ENCODE measurements at regions not wholly inside any gene's neighbourhood (a gene's known extent, or its start where the extent isn't known, plus 50 kb on each side); places are given as distances from the start of the nearest gene placed in this dataset.
A peak's percentile ranks its signal among the peaks of the same experiment; 100 is the strongest.
"Not testable (repeated sequence)": the region's sequence is repeated elsewhere in the genome, so short reads cannot be mapped to it uniquely, and the experiment has no call there.

DNA sequence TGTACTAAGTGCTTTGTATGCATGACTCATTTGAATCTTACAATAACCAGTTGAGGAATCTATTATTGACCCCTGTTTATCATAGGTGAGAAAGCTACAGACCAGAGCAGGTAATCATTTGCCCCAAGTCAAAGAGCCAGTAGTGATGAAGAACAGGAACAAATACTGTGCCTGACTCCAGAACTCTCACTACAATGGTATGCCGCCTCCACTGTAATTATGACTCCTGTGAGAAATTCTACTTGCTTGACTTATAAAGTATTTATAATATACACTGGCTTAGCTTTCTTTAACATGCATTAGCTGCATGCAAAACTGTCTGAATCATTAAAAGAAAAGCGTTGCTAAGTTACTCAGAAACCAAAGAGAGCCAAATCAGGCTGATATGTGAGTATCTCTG, 92.6 kb downstream of the ZNF281 start:
- no peak for DNase-seq (ENCODE audit: low read depth)

DNA sequence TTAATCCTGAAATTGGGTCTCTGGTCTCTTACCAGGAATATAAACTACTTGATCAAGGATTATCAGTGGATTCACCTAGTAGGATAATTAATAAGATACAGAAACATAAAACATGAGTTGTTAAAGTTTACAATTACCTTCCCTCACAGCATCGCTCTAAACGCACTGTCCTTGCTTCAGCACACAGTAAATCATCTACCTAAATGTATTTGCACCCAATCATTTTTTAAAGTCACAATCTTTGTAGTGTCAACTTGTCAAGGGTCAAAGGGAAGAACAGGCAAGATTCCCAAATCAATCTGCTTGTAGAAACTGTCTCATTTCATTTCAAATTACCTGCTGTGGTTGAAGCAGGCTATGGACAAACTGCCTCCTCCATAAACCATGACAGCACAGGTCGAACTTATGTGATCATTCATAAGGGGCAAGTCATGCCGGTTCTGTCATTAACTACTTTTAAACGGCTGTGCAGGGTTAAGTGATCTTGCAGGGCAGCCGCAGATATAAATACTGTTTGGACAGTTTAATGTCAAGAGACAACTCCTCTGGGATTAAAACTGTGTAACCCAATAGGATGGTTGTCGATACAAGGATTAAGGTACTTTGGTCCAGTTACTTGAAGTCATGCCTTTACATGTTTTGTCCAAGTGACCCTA, 93.6 kb downstream of the ZNF281 start:
- no peak for DNase-seq (ENCODE audit: low read depth)

DNA sequence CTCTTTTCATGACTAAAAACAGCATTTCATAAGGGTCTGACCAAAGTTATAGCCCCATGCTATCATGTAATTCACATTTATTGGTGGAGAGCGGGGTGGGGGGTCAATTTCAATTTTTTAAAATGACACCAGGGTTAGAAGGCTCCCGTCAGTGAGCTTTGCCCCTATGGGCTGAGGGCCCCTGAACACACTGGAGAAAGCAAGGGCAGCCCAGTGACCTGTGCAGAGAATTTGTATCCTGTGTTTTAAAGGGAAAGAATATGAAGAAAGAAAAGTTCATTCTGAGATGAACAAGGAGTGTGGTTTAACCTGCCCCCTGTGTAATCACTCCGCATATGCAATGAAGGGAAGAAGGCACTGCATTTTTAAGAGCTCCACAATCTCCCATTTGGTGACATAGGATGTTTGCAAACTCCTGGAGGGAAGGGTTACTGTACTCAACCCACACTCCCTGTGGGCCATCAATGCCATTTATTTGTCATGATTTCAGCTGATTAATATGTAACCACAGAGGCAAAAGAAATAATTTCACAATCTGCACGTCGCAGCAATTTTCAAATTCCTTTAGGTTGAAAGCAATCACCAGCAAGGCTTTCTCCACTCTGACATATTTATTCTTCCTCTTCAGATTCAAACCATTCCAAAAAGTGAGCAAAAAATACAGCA, 95.6 kb downstream of the ZNF281 start:
- DNase-seq (ENCODE audit: low read depth) = no peak

DNA sequence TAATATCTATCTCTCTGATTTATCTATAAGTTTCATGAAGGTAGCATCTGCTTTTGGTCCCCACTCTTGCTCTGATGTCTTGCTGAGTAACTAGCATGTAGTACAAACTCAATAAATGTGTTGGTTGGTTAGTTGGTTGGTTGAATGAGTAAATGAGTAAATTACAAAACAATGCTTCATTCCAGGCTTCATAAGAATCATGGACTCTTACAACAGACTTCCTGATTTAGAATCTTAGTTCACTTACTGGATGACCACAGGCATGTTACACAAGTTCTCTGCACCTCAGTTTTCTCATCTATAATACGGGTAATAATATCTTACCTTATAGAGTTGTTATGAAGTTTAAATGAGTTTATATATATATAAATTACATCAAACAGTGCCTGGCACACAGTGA, 98.6 kb downstream of the ZNF281 start:
- no peak for DNase-seq (ENCODE audit: low read depth)

DNA sequence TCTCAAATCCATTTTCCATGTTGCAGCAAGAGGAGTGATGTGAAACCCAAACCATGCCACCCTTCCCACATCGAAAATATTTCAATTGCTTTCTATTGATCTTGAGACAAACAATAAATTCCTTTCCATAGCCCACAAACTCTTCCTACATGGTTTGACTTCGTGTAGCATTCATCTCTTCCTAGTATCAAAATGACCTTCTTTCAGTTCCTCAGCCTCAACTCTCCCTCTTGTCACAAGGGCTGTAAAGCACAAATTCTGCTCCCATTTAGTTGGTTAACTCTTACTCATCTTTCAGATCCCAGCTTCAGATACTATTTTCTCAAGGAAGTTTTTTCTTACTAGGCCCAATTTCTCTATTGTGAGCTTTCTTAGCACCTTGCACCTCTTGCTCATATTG, 99.0 kb downstream of the ZNF281 start:
- no peak for DNase-seq (ENCODE audit: low read depth)

DNA sequence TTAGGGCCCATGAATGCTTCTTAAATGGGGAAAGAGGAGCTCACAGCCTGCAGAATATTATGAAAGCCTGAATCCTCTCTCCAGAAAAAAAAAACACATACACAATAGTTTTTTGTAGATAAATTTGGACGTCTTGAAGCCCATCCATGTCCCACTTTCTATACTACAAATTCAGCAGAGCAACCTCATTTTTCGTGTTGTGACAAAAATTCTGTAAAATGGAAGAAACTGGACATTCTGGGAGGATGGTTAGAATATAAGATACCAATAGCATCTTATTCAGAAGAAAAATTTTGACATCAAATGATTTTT, 102.1 kb downstream of the ZNF281 start:
- no peak for DNase-seq (ENCODE audit: low read depth)

DNA sequence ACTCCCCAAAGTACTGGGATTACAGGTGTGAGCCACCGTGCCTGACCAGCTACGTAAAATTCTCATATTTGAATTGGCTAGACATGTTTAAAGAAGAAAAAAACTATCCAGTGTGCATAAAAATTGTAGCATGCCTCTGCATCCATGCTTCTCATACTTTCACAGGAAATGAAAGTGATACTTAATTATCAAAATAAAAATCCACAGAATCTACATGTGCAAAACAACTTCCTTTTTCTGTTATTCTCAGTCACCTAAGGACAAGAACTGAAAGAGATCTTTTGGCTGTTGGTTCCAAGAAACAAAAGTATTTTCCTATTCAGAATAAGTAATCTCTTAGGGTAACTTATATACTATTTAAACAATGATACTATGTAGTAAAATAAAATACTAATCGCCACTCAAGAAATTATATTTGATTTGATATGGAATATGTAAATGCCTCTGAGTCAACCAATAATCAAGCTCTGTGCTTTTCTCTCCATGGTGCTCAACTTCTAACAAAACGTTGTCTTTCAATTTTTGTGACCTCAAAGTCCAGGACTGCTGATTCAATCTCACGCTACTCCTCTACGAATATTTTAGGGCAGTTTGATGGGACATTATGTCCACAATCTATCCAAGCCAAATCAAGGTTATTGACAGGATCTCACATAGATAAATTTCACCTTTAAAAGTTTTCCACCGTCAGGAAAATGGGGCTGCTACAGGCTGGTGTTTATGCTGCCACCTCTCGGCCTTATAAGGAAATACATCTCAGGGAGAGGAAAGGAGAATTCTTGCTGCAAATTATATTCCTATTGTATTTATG, 102.7 kb downstream of the ZNF281 start:
- DNase-seq (ENCODE audit: low read depth) = no peak

DNA sequence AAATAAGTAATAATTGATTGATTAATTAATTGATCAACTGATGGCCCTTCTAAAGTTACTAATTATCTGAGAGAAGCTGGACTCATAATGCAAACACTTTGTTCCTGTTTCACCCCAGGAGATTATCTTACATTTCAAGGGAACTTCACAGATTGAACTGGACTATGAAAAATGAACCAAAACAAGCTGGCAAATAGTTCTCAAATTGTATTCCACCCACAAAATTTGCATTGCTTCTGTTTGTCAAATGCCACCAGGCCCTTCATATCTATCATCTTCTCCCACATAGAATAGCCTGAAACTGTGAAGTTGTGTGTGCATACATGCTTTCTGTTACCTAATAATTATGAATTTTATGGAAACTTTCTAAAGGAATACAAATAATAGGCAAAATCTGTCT, 104.0 kb downstream of the ZNF281 start:
- no peak for DNase-seq (ENCODE audit: low read depth)

DNA sequence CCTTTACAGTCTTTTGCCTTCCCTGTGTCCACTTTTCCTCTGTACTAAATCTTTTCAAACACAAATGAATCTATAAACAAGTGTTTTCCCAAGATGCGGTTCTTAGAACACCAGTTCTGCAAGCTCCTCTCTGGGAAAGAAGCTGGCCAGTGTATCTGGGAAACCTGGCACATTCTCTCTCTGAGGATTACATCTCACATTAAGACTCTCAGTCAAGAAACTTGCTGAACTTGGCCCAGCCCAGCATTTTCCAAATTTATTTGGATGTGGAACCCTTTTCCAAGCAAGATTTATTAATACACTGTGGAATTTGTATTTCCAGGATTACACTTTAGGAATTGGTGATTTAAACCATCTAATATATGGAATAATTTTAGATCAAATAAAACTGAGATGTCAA, 105.7 kb downstream of the ZNF281 start:
- DNase-seq (ENCODE audit: low read depth) = no peak

DNA sequence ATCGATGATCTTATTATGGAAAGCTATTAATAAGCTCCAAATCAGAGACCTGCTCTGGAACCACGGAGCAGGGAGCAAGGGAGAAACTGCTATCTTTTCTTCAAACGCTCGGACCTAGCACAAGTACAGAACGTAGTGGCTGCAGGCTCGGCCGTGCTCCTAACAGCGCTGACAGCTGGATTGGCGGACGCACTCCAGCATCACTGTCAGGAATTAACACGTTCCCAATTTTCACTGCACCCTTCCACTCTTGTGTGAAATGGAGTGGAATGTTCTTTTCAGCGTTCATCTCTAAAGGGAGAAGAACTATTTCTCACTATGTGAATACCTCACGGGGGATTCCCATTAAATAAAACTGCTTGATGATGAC, 106.9 kb downstream of the ZNF281 start:
- no peak for DNase-seq (ENCODE audit: low read depth)

DNA sequence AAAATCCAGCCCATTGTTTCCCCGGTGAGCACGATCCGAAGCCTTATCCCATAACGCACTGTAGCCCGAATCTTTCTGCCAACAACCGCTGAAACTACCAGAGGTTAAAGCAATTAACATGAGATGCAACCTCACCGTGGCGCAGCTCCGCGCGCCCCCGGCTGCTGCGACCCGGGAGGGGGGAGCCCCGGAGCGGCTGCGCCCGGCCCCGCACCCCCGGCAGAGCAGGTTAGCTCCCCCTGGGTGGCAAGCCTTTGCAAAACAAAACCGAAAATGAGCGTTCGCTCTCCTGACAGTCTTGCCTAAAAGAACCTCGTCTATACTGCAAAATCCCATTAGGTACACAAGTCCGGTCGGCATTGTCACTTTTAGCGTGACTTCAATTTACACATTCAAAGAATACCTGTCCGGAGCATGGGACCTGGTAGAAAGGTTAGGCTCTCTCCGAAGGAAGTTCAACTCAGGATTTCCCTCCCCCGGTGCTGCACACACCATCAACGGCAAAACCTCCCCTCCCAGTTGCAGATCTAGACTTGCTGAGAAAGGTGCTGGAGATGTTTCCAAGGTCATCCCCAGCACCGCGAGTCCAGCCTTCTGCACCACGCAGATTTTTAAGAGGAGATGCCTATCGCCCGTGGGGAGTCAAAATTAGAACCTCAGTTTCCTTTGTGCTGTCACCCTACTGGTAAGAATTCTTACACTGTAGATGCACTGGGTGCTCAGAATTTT, 107.5 kb downstream of the ZNF281 start:
- DNase-seq (ENCODE audit: low read depth) = peak; percentile 59

DNA sequence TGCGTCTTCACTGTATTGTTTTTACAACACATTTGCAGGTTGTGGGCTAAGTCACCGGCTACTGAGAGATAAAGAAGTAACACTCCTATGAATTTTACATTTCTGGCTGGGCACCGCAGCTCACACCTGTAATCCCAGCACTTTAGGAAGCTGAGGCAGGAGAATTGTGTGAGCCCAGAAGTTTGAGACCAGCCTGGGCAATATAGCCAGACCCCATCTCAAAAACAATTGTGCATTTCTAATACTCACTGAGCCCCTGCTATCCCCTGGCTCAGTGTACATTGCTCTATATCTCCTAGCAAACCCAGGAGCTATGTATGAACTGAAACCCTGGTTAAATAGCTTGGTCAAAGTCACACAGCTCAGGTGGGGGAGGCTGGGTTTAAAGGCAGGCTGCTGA, 108.7 kb downstream of the ZNF281 start:
- DNase-seq (ENCODE audit: low read depth) = no peak

DNA sequence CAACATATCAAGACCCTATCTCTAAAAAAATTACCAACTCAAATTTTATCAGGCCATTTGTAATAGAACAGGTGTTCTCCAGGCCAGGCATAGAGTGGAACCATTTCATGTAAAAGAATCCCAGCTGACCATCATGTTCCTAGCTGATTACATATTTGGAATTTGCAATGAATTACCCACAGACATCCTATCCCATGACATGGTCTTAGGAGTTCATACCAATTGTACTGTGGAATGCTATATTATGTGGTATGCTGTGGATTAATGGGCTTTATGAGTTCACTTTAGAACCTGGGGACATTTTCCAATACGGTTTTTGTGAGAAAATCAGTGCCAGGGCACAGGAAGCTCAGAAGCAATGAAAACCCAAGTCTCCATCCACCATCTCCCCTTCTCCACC, 110.3 kb downstream of the ZNF281 start:
- no peak for DNase-seq (ENCODE audit: low read depth)

DNA sequence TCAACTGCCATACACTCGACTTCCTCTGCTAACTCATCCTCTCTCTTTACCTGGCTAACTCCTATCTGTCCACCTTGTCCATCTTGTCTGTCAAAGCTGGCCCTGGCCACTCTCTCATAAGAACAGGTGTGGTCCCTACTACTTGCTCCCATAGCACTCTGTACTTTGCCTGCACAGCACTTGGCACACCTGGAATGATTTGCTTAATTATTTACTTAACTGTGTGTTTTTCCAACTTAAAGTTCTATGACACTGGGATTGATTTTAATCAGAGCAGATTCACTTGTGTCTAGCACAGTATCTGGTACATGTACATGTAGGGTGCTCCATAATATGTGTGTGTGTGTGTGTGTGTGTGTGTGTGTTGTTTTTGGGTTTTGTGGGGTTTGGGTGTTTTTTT, 111.6 kb downstream of the ZNF281 start:
- no peak for DNase-seq (ENCODE audit: low read depth)

DNA sequence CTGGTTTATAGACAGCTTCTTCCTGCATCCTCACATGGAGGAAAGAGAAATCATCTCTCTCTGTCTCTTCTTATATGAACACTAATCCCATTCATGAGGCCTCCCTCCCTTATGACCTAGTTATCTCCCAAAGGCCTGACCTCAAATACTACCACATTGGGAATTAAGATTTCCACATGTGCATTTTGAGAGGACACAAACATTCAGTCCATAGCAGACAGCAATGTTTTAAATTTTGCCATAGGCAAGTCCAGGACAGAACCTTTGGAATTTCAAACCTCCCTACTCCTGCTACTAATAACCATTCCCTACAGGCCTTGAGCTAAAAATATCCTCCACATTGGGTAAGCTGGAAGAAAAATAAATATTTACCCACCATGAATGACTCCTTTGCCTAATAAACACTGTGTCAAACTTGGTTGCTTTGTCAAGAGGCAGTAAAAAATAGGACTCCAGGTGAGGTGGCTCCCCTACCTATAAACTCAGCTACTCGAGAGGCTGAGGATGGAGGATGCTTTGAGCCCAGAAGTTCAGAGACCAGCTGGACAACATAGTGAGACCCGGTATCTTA, 113.7 kb downstream of the ZNF281 start:
- DNase-seq (ENCODE audit: low read depth) = no peak

DNA sequence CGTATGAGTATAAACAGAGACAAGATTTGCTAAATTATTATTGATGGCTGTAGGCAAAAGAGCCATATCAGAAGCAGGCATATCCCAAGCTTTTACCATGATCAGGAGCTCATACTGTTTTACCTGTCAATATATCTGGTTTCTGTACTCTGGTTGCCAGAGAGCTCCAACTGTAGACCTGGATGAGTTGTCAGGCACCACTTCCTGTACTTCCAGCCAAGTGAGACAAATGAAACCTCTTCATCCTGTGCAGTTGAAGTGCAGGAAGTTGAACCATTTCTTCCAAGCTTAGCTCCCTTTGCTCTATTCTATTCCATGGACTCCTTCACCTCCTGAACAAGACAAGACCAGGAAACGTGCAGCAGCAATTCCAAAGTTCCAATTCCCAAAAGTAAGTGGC, 115.6 kb downstream of the ZNF281 start:
- DNase-seq (ENCODE audit: low read depth) = no peak

DNA sequence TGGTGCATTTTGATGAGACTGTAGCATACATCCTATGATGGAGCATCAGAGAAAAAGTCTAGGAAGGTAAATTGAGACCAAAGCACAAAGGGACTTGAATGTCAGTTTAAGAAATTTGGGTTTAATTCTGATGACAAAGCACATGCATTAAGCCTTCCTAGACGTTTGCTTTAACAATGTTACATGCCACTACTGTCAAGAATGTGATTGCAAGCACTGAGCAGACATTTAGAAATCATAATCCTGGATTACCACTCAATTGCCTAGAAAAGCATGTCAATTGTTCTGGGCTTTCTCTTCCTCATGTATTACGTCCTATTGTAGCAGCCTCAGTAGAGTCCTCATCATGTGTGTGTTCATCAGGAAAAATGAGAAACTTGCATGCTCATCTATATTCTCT, 117.1 kb downstream of the ZNF281 start:
- DNase-seq (ENCODE audit: low read depth) = no peak

DNA sequence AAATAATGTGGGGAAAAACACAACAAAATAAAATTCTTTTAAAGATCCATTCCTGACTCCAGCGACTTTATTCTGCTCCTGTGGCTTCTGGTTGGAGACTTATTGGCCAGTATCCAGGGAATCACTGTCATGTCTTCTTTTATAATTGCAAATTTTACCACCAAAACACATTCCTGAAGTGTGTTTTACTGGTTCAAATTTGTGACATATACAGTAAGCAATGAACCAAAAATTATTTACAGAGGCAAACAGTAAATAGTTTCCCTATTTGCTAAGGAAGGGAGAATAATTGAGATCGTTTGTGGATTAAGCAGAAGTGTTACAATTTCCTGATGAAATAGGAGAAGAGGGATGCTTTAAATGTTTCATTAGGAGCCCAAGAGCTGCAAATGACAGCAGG, 118.7 kb downstream of the ZNF281 start:
- no peak for DNase-seq (ENCODE audit: low read depth)

DNA sequence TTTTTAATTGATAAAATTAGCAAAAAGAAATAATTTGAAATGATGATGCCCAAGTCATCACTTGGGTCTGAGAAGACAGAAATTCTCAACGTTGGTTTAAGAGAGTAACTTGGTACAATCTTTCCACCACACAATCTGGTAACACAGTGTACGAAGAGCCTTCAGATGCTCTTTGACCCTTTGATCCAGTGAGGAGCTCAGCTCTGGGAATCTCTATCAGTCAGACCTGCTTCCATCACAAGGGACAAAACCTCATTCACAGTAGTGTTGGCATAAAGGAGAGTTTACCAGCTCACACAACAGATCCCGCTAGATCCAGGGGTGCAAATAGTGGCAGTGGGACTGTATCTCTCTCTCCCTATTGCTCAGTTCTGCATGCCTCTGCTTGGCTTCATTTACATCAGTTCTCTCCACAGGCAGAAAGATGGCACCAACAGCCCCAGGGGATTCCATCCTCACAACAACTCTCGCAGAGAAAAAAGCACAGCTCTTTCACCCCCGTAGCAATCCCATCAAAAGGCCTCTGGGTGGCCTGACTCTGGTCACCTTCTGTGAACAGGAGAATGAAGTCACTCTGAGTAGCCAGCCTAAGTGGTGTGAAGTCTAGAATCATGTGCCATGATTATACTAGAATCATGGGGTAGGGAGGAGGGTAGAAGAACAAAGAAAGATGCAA, 119.7 kb downstream of the ZNF281 start:
- DNase-seq (ENCODE audit: low read depth) = no peak

DNA sequence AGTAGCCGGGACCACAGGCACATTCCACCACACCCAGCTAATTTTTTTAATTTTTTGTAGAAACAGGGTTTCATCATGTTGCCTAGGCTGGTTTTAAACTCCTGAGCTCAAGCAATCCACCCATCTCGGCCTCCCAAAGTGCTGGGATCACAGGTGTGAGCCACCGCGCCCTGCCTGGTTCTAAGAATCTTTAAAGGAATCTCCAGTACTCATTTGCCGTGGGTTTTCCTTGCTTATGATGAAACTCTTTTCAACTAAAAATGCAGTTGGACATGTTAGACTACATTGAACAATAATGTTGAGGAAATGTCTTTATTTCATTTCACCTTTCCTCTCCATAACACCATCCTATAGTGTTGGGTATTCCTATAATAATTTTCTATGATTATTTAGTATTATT, 121.6 kb downstream of the ZNF281 start:
- no peak for DNase-seq (ENCODE audit: low read depth)

DNA sequence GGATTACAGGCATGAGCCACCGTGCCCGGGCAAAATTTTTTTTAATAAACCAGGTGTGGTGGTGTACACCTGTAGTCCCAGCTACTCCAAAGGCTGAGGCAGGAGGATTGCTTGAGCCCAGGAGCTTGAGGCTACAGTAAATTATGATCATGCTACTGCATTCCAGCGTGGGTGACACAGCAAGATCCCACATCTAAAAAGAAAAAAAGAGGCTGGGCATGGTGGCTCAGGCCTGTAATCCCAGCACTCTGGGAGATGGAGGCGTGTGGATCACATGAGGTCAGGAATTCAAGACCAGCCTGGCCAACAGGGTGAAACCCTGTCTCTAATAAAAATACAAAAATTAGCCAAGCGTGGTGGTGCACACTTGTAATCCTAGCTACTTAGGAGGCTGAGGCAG, 125.6 kb downstream of the ZNF281 start:
- DNase-seq (ENCODE audit: low read depth) = not testable (repeated sequence)

DNA sequence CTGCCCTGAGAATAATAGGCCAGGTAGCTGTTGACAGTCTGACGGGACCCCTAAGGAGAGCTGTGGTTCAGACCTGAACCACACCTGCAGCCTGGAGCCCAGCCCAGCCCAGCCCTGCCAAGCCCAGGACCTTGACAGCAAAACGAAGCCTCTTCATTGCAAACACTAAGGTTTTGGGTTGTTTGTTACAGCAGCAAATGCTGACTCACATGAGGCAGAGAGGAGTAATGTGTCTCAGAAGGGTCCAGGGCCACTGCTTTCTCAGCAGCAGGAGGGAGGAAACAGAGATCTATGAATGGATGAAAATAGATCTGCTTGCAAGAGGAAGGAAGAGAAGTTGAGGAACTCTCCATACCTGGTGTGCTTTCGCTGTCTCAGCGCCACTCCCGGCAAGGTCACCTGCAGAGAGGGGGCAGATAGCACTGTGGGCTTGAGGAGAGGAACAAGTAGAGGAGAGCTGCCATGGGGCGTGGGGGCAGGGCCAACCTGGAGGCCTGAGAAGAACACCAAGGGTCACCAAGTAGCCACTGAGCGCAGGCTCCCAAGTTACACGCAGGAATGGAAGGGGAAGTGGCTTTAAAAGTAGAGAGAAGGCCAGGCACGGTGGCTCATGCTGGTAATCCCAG, 127.2 kb downstream of the ZNF281 start:
- DNase-seq (ENCODE audit: low read depth) = no peak
